GM21381 (cell line): ENCODE measurements at regions not wholly inside any gene's neighbourhood (a gene's known extent, or its start where the extent isn't known, plus 50 kb on each side); places are given as distances from the start of the nearest gene placed in this dataset.
"Not testable (repeated sequence)": the region's sequence is repeated elsewhere in the genome, so short reads cannot be mapped to it uniquely, and the experiment has no call there.

Experiments
- ATAC-seq: cut with Tn5 transposase; IDR thresholded peaks from one replicate; pipeline ENCODE4 v1.9.1; 2021; ENCODE audit warnings: mild to moderate bottlenecking, moderate library complexity; ENCODE audit not compliant: unreplicated experiment

DNA sequence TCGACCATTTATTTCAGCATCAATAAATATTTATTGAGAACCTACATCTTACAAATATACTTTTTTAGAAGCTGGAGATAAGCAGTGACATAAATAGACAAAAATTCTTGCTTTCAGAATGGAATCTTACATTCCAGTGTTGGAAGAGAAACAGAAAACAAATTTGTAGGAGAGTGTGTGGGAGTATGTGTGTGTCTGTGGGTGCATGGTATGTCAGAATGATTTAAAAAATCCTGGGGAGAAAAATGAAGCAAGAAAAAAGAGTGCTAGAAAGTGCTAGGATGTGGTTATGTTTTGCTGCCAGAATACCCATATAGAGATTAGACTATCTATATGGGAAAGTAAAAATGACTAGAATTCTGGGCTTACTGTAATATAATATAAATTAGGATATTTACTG is 561.7 kb upstream of the SGO1 start:
- no peak for ATAC-seq

DNA sequence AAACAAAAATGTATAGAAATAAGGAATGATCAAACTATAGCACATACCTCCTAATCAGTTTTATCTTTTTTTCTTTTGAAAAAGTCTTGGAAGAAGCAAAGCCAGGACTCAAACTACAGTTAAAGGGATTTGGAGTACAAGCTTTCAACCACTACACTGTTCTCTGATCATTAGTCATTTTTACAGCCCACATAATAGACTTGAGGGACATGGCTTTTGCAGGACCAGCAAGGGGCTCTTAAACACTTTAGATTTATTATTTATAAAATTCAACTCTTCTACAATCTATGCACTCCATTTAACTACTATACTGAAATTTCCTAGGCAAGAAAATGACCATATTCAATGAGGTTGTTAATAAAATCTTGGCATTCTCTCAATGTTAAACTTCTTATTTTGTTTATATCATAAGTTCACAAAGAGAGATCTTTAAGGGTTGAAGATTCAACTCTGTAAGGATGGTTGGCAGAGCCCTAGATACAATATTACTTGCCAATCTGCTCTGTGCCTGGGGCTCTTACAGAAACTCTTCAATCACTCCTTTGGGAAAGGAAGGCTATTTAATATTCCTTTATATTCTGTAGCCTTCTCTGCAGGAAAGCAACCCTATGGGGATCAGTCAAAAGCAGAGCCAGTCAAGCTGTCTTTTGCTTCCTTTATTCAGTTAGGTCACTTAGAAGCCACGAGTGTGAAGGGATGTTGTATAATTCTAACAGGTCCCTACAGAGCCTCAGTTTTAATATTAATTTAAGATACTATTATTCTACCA is 557.7 kb upstream of the SGO1 start:
- ATAC-seq = no peak

GRCh38 chr3:20742903-20743552 is 557.0 kb upstream of the SGO1 start:
- no peak for ATAC-seq

GRCh38 chr3:20741381-20741780 is 555.4 kb upstream of the SGO1 start:
- ATAC-seq = no peak

GRCh38 chr3:20739814-20740213 is 553.8 kb upstream of the SGO1 start:
- ATAC-seq = no peak

- ATAC-seq = no peak
Observed at GRCh38 chr3:20736287-20736852, 550.4 kb upstream of the SGO1 start.

DNA sequence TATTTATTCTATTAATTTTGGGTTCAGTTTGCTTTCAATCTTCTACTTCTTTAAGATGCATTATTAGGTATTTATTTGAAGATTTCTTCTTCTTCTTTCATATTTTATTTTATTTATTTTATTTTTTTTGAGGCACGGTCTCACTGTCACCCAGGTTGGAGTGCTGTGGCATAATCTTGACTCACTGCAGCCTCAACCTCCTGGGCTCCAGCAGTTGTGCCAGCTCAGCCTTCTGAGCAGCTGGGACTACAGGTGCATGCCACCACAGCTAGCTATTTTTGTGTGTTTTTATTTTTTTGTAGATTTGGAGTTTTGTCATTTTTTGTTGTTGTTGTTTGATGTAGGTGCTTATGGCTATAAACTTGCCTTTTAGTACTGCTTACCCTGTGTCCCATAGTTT is 543.2 kb upstream of the SGO1 start:
- ATAC-seq = no peak

DNA sequence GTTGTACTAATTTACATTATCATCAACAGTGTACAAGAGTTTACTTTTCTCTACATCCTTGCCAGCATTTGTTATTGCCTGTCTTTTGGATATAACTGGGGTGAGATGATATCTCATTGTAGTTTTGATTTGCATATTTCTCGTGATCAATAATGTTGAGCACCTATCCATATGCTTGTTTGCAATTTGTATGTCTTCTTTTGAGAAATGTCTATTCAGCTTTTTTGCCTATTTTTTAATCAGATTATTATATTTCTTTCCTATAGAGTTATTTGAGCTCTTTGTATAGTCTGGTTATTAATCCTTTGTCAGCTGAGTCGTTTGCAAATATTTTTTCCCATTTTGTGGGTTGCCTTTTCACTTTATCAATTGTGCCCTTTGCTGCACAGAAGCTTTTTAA is 540.8 kb upstream of the SGO1 start:
- ATAC-seq = no peak

DNA sequence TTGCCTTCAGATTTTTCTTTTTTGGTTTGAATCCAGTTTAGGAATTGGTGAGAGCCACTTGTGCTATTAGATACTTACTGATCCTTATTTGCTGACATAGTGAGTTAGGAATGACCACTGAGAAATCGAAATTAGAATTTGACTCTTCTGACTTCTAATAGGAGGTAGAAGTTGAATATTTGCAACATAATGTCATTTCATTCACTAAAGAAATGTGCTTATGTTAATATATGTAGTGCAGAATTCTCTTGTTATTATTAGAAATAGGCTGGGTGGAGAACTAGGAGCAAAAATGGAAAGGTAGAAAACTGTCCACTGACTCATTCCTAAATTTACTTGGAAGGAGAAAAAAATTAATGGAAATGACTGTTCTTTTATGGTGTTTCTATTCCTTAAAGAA is 538.2 kb upstream of the SGO1 start:
- ATAC-seq = no peak

GRCh38 chr3:20716425-20716824 is 530.4 kb upstream of the SGO1 start:
- ATAC-seq = not testable (repeated sequence)

- ATAC-seq = no peak
Observed at GRCh38 chr3:20701641-20702040, 515.6 kb upstream of the SGO1 start.

DNA sequence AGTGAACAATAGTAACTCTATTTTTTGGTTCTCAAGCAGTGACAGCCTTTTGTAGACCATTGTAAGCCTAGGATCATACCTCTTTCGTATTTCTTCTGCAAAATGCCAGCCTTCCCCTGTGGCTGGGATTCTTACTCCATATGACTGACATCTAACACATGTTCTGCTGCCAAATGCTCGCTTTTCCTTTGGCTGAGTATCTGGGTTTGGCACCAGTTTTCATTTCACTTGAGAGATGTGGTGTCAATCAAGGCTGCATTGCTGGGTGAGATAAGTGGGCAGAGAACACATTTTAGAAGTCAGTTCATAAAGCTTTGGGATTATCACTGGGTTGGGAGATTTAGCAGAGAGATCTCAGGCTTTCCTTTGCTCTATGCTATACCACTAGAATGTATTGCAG is 514.7 kb upstream of the SGO1 start:
- ATAC-seq = no peak

- ATAC-seq = no peak
Observed at GRCh38 chr3:20698896-20699295, 512.9 kb upstream of the SGO1 start.

DNA sequence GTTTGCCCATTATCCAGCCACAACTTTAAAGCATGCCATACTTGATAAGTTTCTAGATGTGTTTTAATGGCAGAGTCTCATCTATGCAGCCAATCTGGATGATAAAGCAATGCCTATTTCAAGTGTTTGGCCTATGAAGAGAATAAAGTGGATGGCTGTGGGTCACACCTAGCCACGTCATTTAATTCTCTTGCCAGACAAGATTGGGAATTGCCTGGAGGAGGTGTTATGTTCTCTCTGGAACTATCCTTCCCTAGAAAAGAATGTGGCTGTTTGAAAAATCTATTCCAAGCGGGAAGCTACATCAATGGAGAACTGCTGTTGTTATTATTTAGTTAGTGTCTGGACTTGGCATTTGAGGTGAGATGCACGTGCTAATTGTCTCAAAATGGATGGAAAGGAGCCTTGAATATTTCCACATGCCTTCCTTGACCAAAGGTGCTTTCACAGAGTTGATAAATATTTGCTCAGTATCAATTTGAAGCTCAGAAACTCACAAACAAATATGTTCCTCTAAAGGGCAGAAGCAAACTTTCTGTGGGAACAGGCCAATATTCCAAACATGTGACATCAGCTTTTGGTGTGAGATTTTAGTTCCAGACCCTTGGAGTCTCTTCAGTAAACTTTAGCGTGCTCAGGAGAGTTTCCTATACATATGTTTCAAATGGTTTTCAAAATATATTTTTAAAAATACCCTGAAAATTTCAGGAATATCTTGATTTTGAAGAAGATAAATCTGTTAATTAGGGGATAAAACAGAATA is 510.6 kb upstream of the SGO1 start:
- ATAC-seq = no peak

DNA sequence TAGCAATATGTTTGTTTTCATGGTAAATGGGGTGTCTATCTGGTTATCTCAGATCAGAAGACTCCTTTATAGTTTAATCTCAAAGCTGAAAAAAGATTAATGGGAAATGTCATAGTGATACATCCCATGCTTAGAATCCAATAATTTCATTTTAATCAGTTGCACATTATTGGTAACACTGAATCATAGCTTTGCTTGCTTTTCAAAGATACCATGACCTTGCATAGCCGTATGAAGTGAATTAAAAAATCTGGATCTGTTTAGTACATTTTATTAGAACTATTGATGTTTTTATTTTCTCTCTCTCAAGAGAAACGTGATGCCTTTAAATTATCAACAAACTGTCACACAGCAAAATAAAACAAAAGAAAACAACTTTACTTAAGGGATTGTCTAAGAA is 506.7 kb upstream of the SGO1 start:
- no peak for ATAC-seq

GRCh38 chr3:20683910-20684309 is 497.9 kb upstream of the SGO1 start:
- no peak for ATAC-seq

GRCh38 chr3:20682573-20682972 is 496.6 kb upstream of the SGO1 start:
- ATAC-seq = no peak

DNA sequence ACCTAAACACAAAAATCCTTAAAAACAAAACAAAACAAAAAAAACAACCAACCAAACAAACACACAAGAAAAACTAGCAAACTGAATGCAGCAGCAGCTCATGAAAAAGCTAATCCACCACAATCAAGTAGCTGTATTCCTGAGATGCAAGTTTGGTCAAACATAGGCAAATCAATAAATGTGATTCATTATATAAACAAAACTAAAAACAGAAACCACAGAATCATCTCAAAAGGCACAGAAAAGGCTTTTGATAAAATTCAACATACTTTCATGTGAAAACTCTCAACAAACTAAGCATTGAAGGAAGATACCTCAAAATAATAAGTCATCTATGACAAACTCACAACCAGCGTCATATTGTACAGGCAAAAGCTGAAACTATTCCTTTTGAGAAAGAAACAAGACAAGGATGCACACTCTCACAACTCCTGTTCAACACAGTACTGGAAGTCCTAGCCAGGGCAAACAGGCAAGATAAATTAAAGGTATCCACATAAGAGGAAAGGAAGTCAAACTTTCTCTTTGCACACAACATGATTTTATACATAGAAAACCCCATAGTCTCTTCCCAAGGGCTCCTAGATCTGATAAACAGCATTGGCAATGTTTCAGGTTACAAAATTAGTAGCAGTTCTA is 495.1 kb upstream of the SGO1 start:
- ATAC-seq = no peak

GRCh38 chr3:20673866-20674265 is 487.9 kb upstream of the SGO1 start:
- ATAC-seq = no peak

- ATAC-seq = no peak
Observed at GRCh38 chr3:20669675-20670074, 483.7 kb upstream of the SGO1 start.

- ATAC-seq = no peak
Observed at GRCh38 chr3:20669184-20669583, 483.2 kb upstream of the SGO1 start.
